HG03354 (cell line): ENCODE measurements at regions not wholly inside any gene's neighbourhood (a gene's known extent, or its start where the extent isn't known, plus 50 kb on each side); places are given as distances from the start of the nearest gene placed in this dataset.
"Not testable (repeated sequence)": the region's sequence is repeated elsewhere in the genome, so short reads cannot be mapped to it uniquely, and the experiment has no call there.

Experiments used
- ATAC-seq: cut with Tn5 transposase; IDR thresholded peaks from one replicate; pipeline ENCODE4 v1.9.1; 2021; ENCODE audit warnings: mild to moderate bottlenecking; ENCODE audit not compliant: unreplicated experiment, poor library complexity, severe bottlenecking

DNA sequence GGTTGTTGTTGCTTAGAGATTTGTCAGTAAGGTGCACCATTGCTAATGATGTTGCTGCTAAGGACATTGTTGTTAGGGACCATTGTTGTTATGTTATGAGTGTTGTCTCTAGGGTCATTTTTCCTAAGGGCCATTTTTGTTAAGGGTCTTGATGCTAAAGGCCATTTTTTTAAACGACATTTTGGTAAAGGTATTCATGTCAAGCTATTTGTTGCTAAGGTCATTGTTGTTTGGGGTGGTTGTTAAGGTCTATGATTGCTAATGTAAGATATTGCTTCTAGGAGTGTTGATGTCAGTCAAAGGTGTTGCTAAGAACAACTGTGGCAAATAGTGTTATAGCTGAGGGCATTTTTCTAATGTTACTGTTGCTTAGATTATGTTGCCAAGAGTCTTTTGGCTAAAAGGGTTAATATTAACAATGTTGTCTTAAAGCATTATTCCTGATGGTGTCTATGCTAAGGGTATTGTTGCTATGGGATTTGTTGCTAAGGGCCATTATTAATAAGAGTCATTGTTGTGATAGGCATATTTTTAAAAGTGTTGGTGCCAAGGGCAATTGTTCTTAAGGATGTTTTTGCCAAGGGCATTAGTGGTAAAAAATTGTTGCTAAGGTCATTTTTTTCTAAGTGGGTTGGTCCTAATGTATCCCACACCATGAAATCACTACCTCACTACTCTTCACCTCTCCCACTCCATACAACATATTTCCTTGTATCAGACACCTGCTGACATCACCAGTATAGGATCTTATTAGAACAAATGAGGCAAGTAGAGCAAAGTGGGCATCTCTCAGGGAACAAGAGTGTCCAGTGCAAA, 56.2 kb downstream of the SPATA31A6 start:
- ATAC-seq, result not testable (repeated sequence)

DNA sequence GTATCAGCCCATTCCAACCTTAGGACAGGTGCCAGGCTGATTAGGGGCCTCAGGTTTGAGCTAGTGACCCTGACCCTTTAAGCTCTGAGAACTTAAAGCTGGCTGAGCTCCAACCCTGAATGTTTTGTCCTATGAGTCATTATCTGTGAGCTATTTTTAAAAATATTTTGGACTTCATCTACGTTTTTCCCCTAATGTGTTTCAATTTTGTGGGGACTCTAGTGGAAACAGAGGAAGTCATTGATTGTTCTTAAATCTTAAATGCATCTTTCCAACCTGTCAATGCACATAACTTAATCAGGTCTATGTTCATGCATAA, 56.8 kb downstream of the SPATA31A6 start:
- not testable (repeated sequence) for ATAC-seq

DNA sequence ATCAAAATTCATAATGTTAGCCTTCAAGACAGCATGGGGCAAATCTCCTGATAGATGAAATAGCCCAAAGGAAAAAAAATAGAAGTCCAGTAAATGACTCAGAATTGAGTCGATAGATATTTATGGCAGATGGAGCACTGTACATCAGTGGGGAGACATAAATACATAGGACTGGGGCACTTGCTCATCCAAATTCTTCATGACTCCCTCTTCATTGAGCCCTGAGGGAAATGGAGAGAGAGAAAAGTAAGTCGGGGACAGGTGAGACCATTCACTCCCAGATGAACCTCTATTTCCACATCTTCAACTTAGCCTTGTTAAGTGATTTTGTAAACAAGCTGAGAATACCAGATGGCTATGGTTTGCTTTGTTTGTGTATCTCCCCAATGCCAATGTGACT, 59.8 kb downstream of the SPATA31A6 start:
- ATAC-seq, result not testable (repeated sequence)

DNA sequence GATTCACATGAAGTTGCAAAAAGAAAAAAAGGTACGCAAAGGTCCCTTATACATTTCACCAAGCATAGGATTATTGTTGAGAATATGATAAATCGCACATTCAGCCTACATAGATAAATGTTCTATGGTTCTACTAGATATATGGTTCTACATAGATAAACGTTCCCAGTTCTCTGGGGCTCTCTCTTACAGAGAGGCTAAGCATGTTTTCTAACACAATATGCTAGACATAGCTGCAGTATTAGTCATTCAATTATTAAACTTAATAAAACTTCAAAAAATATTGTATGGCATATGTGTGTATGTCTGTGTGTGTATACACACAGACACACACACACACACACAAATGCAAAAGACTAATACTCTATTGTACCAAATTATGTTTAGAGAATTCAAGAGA, 60.4 kb downstream of the SPATA31A6 start:
- ATAC-seq, result not testable (repeated sequence)

DNA sequence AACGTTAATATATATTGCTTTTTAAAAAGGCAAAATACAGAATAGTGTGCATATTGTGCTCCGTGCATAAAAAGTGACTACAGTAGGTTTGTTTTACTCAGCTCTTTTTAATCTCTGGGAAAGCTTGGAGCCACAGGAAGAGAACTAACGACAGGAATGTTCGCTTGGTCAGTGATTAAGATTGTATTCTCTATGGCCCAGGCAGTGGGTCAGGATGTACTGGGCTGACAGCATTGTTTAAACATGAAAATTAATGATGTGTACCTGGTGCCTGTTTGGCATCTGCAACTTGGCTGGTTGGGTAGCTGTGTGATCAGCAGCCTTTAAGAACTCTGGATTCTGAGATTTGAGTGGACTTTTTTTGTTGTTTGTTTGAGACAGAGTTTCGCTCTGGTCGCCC, 85.3 kb downstream of the SPATA31A6 start:
- ATAC-seq, result not testable (repeated sequence)

DNA sequence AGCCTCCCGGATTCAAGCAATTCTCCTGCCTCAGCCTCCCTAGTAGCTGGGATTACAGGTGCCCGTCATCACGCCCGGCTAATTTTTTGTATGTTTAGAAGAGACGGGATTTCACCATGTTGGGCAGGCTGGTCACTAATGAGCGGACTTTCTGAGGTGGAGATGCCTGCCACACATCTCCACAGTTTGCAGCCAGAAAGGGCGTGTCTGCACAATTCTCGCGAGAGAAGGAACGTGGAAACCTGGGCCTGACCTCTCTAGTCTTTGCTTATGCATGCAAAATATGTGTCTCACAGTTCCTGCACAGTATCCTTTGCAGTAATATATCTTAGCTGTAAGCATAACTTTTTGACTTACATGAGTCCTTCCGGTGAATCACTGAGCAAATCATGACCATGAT, 85.7 kb downstream of the SPATA31A6 start:
- not testable (repeated sequence) for ATAC-seq

DNA sequence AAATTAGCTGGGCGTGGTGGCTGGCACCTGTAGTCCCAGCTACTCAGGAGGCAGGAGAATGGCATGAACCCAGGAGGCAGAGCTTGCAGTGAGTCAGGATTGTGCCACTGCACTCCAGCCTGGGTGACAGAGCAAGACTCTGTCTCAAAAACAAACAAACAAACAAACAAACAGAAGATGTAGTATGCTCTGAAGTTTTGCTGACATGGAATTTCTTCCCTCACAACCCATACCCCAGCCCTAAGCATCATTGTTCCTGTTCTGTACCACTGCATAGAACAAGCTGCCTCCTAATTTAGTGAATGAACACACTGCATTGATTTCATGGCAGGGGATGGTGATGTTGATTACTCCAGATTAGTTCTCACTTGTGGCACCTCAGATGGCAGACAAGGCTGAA, 89.7 kb downstream of the SPATA31A6 start:
- ATAC-seq, result not testable (repeated sequence)

DNA sequence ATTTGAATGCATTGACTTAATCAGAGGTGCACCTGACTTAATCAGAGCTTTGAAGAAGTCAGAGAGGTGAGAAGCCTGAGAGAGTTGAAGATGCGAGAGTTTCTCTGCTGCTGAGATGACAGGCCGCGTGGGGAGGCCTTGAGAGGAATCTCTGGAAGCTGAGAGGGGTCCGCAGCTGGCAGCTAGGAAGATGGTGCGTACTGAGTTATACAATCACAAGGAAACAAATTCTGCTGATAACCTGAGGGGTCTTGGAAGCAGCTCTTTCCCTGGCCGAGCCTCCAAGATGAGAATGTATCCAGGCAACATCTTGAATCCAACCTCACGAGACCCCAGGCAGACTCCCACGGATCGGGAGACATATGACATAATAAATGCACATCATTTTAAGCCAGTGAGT, 91.7 kb downstream of the SPATA31A6 start:
- ATAC-seq, result no peak

DNA sequence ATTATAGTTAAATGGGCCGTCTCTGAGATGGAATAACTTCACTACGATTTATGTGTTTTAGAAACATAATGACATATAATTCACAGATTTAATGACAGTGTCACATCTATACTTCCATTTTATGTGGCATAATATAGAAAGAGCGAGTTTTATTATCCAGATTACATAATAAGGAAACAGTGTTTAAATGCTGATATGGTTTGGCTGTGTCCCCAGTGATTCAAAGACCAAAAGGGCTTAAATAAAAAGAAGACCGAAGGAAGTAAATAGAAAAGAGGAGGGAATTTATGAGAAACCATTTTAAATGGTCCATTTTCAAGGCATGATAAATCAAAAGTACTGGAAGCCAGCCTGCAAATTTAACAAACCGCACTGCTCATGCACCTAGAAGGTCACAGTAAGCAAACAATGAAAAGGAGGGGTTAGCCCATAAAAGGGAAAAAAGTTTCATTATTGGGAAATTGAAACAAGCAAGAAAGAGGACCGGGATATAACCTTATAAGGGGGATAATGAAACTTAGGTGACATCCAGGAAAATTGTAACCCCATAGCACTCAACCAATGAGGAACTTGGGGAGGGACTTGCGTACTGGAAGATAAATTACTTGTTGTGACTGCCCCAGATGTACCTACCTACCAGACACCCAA, 99.2 kb downstream of the SPATA31A6 start:
- not testable (repeated sequence) for ATAC-seq

DNA sequence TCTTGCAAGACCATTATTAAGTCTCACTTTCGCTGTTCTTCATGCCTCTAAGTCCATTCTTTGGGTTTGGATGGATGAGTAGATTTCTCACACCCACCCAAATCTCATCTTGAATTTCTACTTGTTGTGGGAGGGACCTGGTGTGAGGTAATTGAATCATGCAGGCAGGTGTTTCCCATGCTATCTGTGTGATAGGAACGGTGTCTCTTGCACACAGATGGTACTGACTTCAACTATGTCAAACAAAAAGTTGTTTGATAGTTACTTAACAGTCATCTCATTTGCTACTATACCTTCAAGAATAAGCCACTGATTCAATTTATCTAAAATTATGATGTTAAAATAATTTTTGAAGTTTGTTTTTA, 99.7 kb downstream of the SPATA31A6 start:
- not testable (repeated sequence) for ATAC-seq

DNA sequence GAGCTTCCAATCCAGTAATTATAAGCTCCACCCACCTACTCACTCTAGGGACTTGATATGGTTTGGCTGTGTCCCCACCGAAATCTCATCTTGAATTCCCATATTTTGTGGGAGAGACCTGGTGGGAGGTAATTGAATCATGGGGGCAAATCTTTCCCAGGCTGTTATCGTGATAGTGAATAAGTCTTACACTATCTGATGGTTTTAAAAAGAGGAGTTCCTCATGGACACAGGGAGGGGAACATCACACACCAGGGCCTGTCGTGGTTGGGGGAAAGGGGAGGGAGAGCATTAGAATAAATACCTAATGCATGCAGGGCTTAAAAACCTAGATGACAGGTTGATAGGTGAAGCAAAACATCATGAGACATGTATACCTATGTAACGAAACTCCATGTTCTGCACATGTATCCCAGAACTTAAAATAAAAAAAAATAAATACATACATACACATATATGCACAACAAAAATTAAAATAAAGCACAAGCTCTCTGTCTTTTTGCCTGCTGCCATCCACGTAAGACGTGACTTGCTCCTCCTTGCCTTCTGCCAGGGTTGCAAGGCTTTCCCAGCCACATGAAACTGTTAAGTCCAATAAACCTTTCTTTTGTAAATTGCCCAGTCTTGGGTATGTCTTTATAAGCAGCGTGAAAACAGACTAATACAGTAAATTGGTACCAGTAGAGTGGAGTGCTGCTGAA, 102.8 kb downstream of the SPATA31A6 start:
- not testable (repeated sequence) for ATAC-seq

DNA sequence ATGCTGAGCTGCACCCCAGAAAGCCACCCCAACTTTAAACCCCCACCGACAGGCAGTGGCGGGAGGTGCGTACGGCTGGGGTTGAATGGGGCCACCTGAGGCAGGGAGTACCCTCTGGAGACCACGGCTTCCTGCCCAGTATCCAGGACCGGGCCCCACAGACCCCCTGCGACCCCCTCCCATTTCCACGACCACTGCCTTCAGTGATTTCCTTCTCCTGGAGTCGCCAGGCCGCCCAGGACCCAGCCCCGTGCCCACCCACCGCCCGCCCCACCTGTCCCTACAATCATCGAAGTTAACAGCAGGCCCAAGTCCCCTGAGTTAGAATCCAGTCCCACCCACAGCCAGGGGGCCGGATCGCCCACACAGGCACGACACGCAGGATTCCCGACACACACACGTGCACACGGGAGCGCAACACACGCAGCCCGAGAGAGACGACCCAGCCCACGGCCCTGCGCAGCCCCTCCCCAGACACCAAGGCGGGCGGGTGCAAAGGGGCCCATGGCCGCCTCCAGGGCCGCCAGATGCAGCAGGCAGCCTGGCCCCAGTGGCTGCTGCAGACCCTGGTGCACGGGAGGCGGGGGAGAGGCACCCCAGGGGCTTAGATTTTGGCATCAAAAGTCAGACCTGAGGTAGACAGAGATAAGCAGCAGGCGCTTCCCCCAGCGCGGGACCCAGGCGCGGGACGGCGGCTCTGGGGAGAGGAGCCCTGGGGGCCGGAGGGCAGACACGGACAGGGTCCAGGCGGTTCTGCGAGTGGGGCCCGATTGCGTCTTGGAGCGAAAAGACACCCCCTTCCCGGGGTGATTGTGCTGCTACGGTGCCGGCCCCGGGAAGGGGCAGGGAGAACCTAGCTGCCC, 104.8 kb downstream of the SPATA31A6 start:
- not testable (repeated sequence) for ATAC-seq

DNA sequence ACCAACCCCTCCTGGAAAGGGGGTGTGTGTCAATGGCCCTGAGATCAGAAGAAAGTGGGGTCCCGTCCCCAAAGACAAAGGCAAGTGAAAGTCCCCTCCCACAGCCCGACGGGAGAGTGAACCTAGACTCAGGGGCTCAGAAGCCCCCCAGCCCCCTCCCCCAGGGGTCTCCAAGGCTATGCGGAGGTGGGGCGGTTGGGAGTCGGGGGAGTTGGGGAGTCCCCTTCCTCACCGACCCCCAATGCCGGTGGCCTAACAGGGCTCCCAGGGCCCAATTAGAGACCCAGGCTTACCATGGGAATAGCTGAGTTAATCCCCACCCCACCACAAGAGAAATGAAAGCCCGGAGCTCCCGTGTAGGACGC, 105.4 kb downstream of the SPATA31A6 start:
- not testable (repeated sequence) for ATAC-seq

DNA sequence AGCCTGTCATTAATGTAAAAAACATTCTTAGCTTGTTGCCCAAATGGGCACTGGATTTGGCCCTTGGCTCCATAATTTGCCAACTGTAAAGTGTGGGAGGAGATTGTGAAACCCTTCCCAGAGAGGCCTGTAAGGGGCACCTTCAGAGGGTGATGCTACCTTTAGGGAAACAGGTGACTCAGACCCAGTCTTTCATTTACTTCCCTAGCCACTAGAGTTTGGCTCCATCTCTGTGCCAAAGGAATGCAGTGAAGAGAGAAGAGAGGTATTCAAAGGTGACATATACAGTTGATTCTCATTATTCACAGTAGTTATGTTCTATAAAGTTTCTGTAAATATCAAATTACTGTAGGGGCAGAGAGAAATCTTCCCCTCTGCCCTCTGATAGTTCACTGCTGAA, 116.7 kb downstream of the SPATA31A6 start:
- not testable (repeated sequence) for ATAC-seq

DNA sequence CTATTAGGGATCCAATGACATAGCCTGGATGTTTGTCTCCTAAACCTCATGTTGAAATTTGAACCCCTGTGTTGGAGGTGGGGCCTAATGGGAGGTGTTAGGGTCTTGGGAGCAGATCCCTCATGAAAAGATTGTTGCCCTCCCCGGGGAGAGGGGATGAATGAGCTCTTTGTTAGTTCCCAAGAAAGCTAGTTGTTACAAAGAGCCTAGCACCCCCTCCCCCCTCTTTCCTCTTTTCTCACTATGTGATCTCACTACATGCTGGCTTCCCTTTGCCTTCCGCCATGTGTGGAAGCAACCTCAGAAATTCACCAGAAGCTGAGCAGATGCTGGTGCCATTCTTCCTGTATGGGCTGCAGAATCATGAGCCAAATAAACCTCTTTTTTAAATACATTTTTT, 123.2 kb downstream of the SPATA31A6 start:
- ATAC-seq, result not testable (repeated sequence)

DNA sequence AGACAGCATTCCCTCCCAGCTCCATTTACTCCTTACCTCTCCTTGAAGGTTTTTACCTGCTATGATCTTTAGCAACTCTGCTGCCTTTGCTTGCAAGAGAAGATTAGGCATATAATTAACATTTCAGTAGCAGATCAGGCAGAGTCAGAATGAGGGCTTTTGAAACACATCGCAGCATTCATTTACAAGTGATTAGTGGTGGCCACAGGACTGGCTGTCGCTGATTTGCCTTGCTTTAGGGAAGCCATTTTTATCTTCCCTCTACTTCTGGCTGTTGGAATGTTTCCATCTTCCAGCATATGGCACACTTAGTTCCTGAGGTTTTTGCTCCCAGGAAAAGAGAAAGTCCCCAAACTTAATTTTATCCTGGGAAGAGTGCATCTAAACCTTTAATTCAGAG, 124.0 kb downstream of the SPATA31A6 start:
- ATAC-seq, result not testable (repeated sequence)

DNA sequence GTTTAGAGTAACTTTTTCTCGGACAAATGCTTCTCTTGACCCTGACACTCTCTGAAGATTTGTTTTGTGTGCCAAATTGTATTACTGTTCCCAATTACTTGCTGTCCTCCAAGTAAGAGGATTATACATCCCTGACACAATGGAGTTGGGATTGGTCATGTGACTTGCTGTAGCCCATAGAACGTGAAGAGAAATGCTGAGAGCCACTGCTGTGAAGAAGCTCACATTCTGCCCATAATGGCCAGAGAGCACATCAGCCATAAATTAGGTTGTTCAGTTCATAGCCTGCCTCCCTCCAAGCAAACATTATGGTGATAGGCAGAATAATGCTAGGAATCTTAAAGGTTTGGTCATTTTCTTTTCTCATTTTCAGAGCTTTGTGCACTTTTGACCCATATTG, 127.5 kb downstream of the SPATA31A6 start:
- not testable (repeated sequence) for ATAC-seq

DNA sequence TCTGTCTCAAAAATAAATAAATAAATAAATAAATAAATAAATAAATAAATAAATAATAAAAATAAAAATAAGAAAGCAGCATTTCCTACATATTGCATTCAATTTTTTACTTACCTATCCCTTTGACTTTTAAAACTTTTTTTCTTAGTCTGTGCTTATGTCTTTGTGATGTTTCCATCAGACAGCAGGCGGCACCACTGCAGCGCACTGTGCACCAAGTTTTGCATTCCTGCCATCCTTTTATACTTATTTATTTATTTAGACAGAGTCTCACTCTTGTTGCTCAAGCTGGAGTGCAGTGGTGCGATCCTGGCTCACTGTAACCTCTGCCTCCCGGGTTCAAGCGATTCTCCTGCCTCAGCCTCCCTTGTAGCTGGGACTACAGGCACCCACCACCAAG, 132.6 kb downstream of the SPATA31A6 start:
- not testable (repeated sequence) for ATAC-seq

DNA sequence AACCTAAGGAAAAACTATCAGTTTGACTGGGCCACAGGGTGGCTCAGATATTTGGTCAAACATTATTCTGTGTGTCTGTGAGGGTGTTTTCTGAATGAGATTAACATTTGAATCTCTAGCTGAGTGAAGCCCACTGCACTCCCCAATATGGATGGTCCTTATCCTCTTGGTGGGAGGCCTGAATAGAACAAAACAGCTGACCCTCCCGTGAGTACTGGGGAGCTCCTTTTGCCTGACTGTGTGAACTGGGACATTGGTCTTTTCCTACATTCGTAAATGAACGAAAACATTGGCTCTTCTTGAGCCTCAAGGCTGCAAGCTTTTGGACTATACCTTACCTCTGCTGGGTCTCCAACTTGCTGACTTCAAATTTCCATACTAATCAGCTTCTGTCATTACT, 134.2 kb downstream of the SPATA31A6 start:
- not testable (repeated sequence) for ATAC-seq
